SH-SY5Y (cell line): ENCODE measurements at regions not wholly inside any gene's neighbourhood (a gene's known extent, or its start where the extent isn't known, plus 50 kb on each side); places are given as distances from the start of the nearest gene placed in this dataset.

Experiments used
- GATA2 ChIP-seq: IDR thresholded peaks from 2 replicates; pipeline ENCODE4 v1.6.1; 2011; ENCODE audit warnings: mild to moderate bottlenecking, low read depth, low read length
- GATA3 ChIP-seq: IDR thresholded peaks from 2 replicates; pipeline ENCODE4 v1.6.1; 2011; ENCODE audit warnings: low read depth, mild to moderate bottlenecking, low read length, moderate library complexity

- TF ChIP-seq GATA2 (no peak), GATA3 (no peak)
Observed at GRCh38 chr18:44370861-44371260, 309.8 kb upstream of the SETBP1 start.
